CD4-positive, alpha-beta T cell (primary cell): ENCODE measurements at regions not wholly inside any gene's neighbourhood (a gene's known extent, or its start where the extent isn't known, plus 50 kb on each side); places are given as distances from the start of the nearest gene placed in this dataset.

Source experiments
- ATAC-seq: fragments of 200-7000 bp; cut with Tn5 transposase; one replicate; pipeline ENCODE4 v1.10.0; 2022; ENCODE audit warnings: mild to moderate bottlenecking; ENCODE audit not compliant: poor library complexity
- CTCF ChIA-PET: fragments of 350-600 bp; sonication (Branson Sonifier 250); formaldehyde crosslinking; loops from one replicate; lab custom pipeline; 2021; ENCODE audit warnings: antibody characterized with exemption, inconsistent platforms; lab: Charles Lee
- POLR2A ChIA-PET: fragments of 350-600 bp; sonication (Branson Sonifier 250); formaldehyde crosslinking; loops from one replicate; lab custom pipeline; 2021; ENCODE audit warnings: antibody characterized with exemption, inconsistent platforms; lab: Charles Lee
- DNase-seq, 14 experiments: peaks; one replicate each; pipeline ENCODE4 v3.0.0-alpha.2; 2013 to 2020; ENCODE audit warnings: mixed read lengths in 2 of 14
- H3K27ac ChIP-seq, 2 donors: one replicate each; pipeline versions ENCODE4 v1.5.1 to v1.7.0; 2013; ENCODE audit warnings: low read length in 2 of 2, low read depth in 1 of 2, mild to moderate bottlenecking in 1 of 2
- H3K27me3 ChIP-seq, 2 experiments: 1 replicate in 1 of 2; 2 replicates in 1 of 2; pipeline versions ENCODE4 v1.6.1 to v1.7.0; 2013; ENCODE audit warnings: low read length in 2 of 2, control low read depth in 1 of 2, mild to moderate bottlenecking in 1 of 2, moderate library complexity in 1 of 2; ENCODE audit not compliant: insufficient read depth in 2 of 2, control insufficient read depth in 1 of 2
- H3K36me3 ChIP-seq: one replicate; pipeline ENCODE4 v1.6.1; 2013; ENCODE audit warnings: low read length, control low read depth; ENCODE audit not compliant: insufficient read depth
- H3K4me1 ChIP-seq: one replicate; pipeline ENCODE4 v1.6.1; 2013; ENCODE audit warnings: low read length, control low read depth; ENCODE audit not compliant: insufficient read depth
- H3K4me3 ChIP-seq: one replicate; pipeline ENCODE4 v1.5.1; 2013; ENCODE audit warnings: mild to moderate bottlenecking, low read length, moderate library complexity
- H3K9me3 ChIP-seq, 2 experiments: 1 replicate in 1 of 2; 2 replicates in 1 of 2; pipeline versions ENCODE4 v1.6.1 to v1.7.0; 2013; ENCODE audit warnings: low read length in 2 of 2, mild to moderate bottlenecking in 2 of 2, control low read depth in 1 of 2, moderate library complexity in 1 of 2; ENCODE audit not compliant: control insufficient read depth in 1 of 2, insufficient read depth in 1 of 2
- H3K27ac Mint-ChIP-seq: one replicate; pipeline ENCODE4 v1.8.0; 2020; ENCODE audit warnings: mixed read lengths
- H3K27me3 Mint-ChIP-seq: one replicate; pipeline ENCODE4 v1.8.0; 2021; ENCODE audit warnings: mixed read lengths
- H3K36me3 Mint-ChIP-seq: one replicate; pipeline ENCODE4 v1.8.0; 2021; ENCODE audit warnings: low read depth, mixed read lengths
- H3K4me1 Mint-ChIP-seq: one replicate; pipeline ENCODE4 v1.8.0; 2021; ENCODE audit warnings: low read depth, mixed read lengths
- H3K4me3 Mint-ChIP-seq: one replicate; pipeline ENCODE4 v1.8.0; 2020; ENCODE audit warnings: mild to moderate bottlenecking, mixed read lengths
- H3K9me3 Mint-ChIP-seq: one replicate; pipeline ENCODE4 v1.8.0; 2020; ENCODE audit warnings: mixed read lengths
- CTCF ChIP-seq: fragments of 200-600 bp; IDR thresholded peaks from one replicate; pipeline ENCODE4 v1.8.0; 2022; ENCODE audit warnings: antibody characterized with exemption, mild to moderate bottlenecking
- intact Hi-C, 2 experiments: fragments of 100-400 bp; cut with DNase I in 1 of 2; cut with micrococcal nuclease in 1 of 2; formaldehyde crosslinking; loops; one replicate each; pipeline versions ENCODE4 v1.15.1 to v1.9.0; 2023 to 2025; cut with DNase I, micrococcal nuclease

GRCh38 chr10:100618632-100619255, 83.0 kb downstream of the HIF1AN start:
- peaks cover 5% of the 10 kb centered on the region for H3K4me1 Mint-ChIP-seq
- ChIA-PET POLR2A (interaction anchor here (0.6 kb wide), 1 partner anchor 45 kb away, joined by 3 read pairs; no protein-coding TSS in a partner anchor), CTCF (no interaction called here)
- H3K36me3 Mint-ChIP-seq = no peaks in the 10 kb centered on the region
- Histone ChIP-seq H3K4me3 (no peak overlapping the region), H3K36me3 (no peaks in the 10 kb centered on the region), H3K4me1 (no peaks in the 10 kb centered on the region), H3K27me3 (peaks cover 31 to 67% of the 10 kb centered on the region in 2 experiments), H3K27ac (no peak overlapping the region), H3K9me3 (peaks cover 0 to 3% of the 10 kb centered on the region in 2 experiments)
- peaks cover 82% of the 10 kb centered on the region for H3K27me3 Mint-ChIP-seq
- H3K4me3 Mint-ChIP-seq = no peak overlapping the region
- no peak overlapping the region for H3K27ac Mint-ChIP-seq
- no peak for TF ChIP-seq CTCF
- no peak for DNase-seq
- no peak for ATAC-seq
- intact Hi-C loops = no loop called here
- no peaks in the 10 kb centered on the region for H3K9me3 Mint-ChIP-seq

- Histone ChIP-seq H3K9me3 (peaks cover 0 to 3% of the 10 kb centered on the region in 2 experiments), H3K27me3 (peaks cover 37 to 72% of the 10 kb centered on the region in 2 experiments), H3K27ac (no peak overlapping the region), H3K4me1 (no peaks in the 10 kb centered on the region), H3K4me3 (no peak overlapping the region), H3K36me3 (no peaks in the 10 kb centered on the region)
- POLR2A ChIA-PET = interaction anchor here (0.7 kb wide), 1 partner anchor 587 kb away, joined by 3 read pairs; no protein-coding TSS in a partner anchor
- Mint-ChIP-seq H3K27me3 (peaks cover 79% of the 10 kb centered on the region), H3K36me3 (no peaks in the 10 kb centered on the region), H3K4me3 (no peak overlapping the region), H3K4me1 (peaks cover 5% of the 10 kb centered on the region), H3K9me3 (no peaks in the 10 kb centered on the region), H3K27ac (no peak overlapping the region)
- intact Hi-C loops = no loop called here
- ATAC-seq (no peak), DNase-seq (no peak)
- no peak for TF ChIP-seq CTCF
- CTCF ChIA-PET = no interaction called here
These were observed 84.5 kb downstream of the HIF1AN start for GRCh38 chr10:100620087-100620835.

GRCh38 chr10:100621360-100622205, 85.8 kb downstream of the HIF1AN start:
- ChIA-PET CTCF (no interaction called here), POLR2A (interaction anchor here (0.7 kb wide), 1 partner anchor 586 kb away, joined by 3 read pairs; no protein-coding TSS in a partner anchor)
- intact Hi-C loops = no loop called here
- Histone ChIP-seq H3K4me1 (no peaks in the 10 kb centered on the region), H3K4me3 (no peak overlapping the region), H3K27me3 (peaks cover 45 to 79% of the 10 kb centered on the region in 2 experiments), H3K36me3 (no peaks in the 10 kb centered on the region), H3K9me3 (peaks cover 0 to 3% of the 10 kb centered on the region in 2 experiments), H3K27ac (no peak overlapping the region)
- H3K9me3 Mint-ChIP-seq = no peaks in the 10 kb centered on the region
- H3K36me3 Mint-ChIP-seq = no peaks in the 10 kb centered on the region
- TF ChIP-seq CTCF = no peak
- no peak overlapping the region for H3K27ac Mint-ChIP-seq
- peak; percentile 22 to 63 (median 40) for DNase-seq
- H3K4me1 Mint-ChIP-seq = peaks cover 5% of the 10 kb centered on the region
- peaks cover 82% of the 10 kb centered on the region for H3K27me3 Mint-ChIP-seq
- H3K4me3 Mint-ChIP-seq = no peak overlapping the region
- ATAC-seq = peak; percentile 34
